ENCODE measurements at regions not wholly inside any gene's neighbourhood (a gene's known extent, or its start where the extent isn't known, plus 50 kb on each side); places are given as distances from the start of the nearest gene placed in this dataset.

GRCh38 chr5:74139589-74139988 lies 500.9 kb downstream of the ENC1 start:
- DNase-seq: no peak

- DNase-seq: no peak
Observed at GRCh38 chr5:74138721-74139120, 501.8 kb downstream of the ENC1 start.

- no peak for DNase-seq
Observed at GRCh38 chr5:74136276-74136825, 504.2 kb downstream of the ENC1 start.

GRCh38 chr5:74135033-74135432 lies 505.5 kb downstream of the ENC1 start:
- DNase-seq: no peak

DNA sequence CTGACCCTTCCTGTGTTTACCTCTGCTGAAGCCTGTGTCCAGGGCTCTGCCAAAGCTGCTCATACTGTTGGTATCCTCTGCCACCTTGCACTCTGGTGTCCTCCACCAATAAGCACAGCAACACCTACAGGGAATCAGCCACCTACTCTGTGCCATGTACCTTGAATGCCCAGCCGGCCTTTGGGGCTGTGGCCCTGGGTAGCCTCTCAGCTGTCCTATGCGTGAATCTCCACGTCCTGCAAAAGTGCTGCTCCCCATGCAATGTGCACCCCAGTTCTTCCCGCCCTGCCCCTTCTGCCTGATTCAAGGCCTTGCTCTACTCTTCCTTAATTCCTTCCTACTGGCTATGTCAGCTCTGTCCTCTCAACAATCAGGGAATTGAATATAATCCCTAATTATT lies 506.5 kb downstream of the ARHGEF28 start:
- no peak for DNase-seq

GRCh38 chr5:74131250-74131649 lies 505.3 kb downstream of the ARHGEF28 start:
- DNase-seq: no peak

- DNase-seq: no peak
Observed at GRCh38 chr5:74130155-74130897, 504.3 kb downstream of the ARHGEF28 start.

DNA sequence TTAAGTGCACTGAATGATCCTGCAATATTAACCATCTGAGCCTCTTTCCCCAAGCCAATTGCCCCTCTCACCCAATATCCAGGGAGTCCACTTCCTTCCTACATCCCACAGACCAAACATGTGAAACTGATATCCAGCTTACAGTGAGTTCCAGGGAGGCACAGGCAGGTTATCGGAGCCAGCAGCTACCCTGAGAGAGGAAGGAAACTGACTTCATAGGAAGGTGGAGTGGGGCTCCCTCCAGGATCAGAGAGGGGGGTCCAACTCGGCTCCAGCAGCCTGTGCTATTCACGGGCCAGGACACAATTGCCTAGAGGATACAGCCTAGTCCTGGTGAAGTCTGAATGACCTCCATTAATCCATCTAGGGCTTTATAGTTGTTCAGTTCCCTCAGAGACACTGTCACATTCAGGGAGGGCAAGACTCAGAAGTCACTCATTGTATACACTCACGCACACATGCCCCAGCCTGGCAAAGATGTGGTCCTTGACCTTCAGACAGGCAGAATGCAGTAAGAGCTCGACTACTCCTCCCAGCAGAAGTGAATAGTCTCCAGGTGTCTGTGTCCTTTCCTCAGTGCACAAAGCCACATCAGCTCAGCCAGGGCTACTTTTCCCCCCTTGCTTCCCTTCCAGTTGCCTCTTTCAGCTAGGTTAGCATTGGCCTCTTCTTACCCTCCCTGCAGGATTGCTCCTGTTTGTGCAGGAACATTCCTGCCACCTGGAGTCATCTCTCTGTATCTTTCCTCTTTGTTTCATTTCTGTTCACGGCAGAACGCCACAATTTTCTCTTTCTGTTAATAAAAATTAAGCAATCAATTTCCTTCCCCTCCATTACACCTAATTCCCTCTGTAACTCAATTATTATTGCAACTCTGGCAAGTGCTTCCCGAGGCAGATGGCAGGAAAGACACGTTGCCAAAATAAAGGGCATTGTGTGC lies 501.7 kb downstream of the ARHGEF28 start:
- DNase-seq: no peak

- no peak for DNase-seq
Observed at GRCh38 chr5:74126294-74126693, 500.3 kb downstream of the ARHGEF28 start.

DNA sequence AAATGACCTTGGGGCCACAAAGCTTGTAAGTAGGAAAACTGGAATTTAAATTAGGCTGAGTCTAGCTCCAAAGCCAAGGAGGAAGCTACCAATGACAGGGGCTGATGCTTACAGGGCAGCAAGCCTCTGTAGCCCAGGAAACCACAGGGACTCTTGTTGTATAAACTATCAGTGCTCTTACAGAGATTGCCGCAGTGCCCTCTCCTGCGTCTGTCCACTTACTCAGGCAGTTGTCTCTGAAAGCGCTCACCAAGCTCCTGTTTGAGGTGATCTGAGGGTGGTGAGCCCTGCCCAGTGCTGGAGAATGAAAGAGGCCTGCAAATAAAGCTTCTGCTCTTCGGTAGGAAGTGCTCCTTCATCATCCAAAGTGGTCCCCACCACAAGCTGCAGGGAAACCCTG lies 498.8 kb downstream of the ARHGEF28 start:
- no peak for DNase-seq

DNA sequence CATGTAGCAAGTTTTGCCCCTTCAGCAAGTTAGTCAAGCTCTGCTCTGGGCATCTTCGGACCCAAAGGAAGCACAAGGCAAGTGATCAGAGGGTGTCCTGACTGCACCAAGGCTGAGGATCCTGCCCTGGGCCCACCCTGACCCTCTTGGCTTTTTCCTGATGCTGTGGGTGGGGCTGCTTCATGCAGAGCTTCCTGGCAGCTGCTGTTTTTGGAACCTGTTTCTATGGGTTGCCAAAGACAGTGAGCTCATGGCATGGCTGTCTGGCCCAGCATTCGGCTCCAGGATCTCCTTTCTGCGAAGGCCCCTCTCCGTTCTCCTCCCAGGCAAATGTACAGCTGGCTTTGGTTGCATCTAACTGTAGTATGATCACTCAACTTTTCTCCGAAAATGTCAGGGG lies 497.9 kb downstream of the ARHGEF28 start:
- DNase-seq: no peak

GRCh38 chr5:74122979-74123590 lies 497.1 kb downstream of the ARHGEF28 start:
- no peak for DNase-seq

DNA sequence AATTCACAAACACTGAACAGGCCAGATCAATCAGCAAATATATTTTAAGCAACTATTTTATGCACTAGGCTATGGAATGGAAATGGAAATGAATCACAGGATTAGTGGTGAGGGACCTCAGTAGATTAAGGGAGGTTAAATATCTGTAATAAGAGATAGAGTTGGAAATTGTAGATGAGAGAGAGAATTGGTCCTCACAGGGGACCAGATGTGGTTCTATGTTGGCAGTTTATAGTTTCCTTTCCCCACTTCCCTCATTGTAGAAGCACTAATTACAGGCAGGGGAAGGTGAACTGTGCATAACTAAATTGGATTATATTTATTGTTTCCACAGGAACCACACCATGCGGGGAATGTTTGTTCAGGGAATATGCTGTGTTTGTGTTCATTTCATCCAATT lies 496.2 kb downstream of the ARHGEF28 start:
- DNase-seq: no peak

- DNase-seq: no peak
Observed at GRCh38 chr5:74120585-74120984, 494.6 kb downstream of the ARHGEF28 start.

DNA sequence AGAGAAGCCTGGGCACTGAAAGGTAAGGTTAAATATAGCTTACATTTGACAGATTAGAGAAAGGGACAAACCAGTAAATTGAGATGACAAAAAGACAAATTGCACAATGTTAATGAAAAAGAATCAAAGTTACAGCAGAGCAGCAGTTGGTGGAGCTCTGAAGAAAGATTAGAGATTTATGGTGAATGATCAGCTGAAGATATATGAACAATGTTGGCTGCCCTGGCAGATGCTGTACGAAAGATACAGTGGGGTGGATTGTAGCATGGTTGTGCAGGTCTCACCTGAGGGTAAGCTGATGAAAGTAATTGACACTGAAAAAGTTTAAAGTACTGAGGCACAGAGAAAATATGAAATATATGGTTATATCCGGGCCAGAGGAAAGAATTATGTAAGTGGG lies 492.1 kb downstream of the ARHGEF28 start:
- DNase-seq: no peak

GRCh38 chr5:74116984-74117383 lies 491.0 kb downstream of the ARHGEF28 start:
- DNase-seq: no peak

- no peak for DNase-seq
Observed at GRCh38 chr5:74116266-74116665, 490.3 kb downstream of the ARHGEF28 start.

- DNase-seq: no peak
Observed at GRCh38 chr5:74113927-74114326, 487.9 kb downstream of the ARHGEF28 start.

DNA sequence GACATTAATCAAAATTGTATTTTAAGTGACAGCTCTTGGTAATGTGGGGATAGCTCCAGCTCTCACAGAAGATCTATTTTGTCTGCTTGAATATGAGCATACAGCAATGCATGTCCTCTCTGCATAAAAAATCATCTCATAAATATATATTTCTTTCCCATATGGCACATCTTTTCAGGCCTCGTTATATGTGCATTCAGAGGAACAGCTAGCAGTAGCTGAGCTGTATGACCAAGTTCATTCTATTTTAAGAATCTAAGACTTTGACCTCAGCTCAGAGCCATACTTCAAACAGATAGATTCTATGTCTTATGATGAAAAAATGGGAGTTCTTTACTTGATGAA lies 487.2 kb downstream of the ARHGEF28 start:
- DNase-seq: no peak

DNA sequence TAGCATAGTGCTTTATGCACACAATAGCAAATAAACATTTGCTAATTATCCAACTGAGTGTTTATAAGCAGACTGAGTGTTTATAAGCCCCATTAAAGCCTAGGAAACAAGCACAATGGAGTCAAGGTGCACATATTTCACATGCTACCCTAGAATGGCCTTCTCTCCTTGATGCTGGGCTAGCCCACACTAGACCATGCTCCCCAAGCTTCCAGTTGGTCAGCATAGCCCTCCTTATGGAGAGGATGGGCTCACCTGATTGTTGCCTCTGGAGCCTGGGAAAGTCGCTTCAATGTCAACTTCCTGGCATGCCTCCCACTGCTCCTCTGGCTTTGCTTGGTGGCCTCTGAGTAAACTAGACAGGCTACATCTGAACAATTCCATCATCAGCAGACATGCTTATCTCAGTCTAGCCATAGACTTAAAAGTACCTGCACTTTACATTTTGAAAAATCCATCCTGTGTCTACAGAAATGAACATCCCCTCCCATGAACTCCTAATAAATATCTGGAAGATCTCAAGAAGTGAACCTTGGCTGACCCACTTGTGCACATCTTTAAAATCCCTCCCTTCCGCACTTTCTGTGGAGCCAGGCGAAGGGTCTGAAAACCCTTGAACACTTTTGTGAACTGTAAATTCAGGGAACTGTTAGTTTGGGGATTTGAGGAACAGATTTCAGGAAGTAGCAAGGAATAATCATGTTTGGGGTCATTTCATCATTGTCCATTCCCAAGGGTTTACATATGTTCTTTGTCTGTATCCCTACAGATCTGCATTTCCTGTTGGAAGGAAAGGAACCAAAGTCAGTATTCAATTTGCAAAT lies 486.6 kb downstream of the ARHGEF28 start:
- no peak for DNase-seq

- no peak for DNase-seq
Observed at GRCh38 chr5:74111764-74112163, 485.8 kb downstream of the ARHGEF28 start.

GRCh38 chr5:74109344-74109743 lies 483.3 kb downstream of the ARHGEF28 start:
- no peak for DNase-seq

- DNase-seq: no peak
Observed at GRCh38 chr5:74107899-74108298, 481.9 kb downstream of the ARHGEF28 start.
